ENCODE measurements at regions not wholly inside any gene's neighbourhood (a gene's known extent, or its start where the extent isn't known, plus 50 kb on each side); places are given as distances from the start of the nearest gene placed in this dataset.
"Not testable (repeated sequence)": the region's sequence is repeated elsewhere in the genome, so short reads cannot be mapped to it uniquely, and the experiment has no call there.

DNA sequence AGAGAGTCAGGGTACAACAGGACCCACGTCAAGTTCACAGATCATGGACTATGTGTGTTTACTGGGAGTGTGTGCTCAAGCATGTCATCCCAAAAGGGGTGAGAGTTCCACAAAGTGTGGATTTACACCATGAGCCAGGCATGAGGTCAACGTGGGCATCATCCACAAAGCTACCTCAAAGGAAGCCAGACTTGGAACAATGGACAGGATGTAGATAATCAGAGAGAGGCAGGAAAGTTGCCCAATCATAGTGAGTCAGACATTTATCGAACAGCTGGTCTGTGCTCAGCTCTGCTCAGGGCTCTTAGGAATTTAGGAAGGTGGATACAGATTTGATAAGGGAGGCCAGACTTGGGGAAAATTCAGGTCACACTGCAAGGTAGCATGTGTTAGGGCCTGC, 317.2 kb upstream of the CDYL start:
- DNase-seq (ENCODE audit: low spot score): peak; percentile 68

DNA sequence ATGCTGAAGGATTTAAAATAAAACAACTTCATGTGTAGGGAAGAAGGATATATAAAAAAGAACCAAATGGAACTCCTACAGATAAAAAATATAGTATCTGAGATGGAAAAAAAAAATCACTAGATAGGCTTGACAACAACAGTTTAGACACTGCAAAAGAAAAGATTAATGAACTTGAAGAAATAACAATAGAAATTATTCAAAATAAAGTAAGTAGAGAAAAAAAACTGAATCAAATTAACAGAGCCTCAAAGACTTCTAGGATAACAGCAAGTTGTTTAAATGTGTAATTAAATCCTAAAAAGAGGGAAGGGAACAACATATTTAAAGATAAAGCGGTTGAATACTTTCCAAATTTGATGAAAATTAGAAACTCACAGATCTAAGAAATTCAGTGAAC, 316.3 kb upstream of the ECI2 start:
- no peak for DNase-seq (ENCODE audit: low spot score)

DNA sequence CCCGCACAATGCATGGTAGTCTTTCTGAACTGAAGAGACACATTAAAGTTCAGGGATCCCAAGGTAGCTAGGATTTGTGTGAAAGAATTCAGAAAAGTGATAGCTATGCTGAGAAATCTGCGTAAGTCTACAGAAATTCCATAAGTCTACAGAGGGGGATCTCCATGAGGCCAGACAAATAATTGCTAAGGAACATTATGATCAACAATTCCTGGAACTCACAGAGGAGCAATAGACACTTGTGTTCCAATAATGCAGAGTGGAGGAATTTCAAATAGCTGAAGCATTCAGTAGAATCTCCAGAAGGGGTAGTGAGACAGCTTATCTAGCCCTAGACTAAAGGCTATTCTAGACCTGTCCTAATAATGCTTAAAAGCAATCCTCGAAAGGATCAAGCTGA, 315.7 kb upstream of the ECI2 start:
- DNase-seq (ENCODE audit: low spot score): no peak

DNA sequence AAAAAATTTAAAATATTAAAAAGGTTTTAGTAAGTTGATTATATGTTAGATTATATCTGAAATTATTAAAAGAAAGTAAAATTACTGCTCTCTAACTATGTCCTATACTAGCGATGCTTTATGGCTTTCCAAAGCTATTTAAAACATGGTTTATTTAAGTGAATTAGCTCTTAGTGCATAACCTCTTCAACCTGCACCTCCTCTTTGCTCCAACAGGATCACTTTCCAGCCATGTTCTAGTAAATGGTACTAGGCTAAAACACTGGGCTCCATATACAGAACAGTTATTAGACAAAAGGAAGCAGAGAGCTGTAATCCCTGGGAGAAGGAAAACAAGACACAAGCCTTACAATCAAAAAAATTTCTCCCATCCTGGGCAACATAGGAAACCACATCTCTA, 314.9 kb upstream of the ECI2 start:
- DNase-seq (ENCODE audit: low spot score): no peak

DNA sequence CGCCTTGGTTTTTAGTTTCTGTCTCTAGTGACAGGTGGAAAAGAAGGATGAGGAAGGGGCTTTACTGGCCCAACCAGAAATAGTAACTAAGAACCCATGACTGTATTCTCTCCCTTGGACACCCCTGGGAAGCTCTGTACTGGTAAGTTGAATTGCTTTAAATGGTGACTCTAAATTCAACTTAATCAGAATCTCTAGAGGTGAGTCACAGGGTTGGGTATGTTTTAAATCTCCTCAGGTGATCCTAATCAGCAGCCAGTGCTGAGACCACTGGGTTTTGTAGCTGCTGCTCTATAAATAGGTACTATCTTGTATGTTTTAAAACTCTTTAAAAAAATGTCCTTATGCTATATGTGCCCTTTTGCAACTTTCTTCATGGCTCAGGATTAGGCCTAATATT, 314.0 kb upstream of the ECI2 start:
- no peak for DNase-seq (ENCODE audit: low spot score)

DNA sequence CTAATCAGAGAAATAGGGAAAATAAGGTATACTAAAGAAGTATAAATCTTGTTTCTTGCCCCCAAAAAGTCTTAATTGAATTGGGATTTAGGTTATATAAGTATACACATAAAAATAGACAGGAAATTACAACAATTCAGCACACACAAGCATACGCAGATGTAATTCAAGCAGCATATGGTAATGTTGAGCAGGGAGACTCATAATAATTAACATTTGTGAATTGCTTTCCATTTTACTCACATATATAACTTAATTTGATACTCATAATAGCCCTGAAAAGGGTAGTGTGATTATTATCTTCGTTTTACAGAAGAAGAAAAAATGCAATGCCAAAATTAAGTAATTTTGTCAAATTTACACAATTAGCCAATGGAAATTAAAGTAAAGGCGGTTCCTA, 313.5 kb upstream of the ECI2 start:
- DNase-seq (ENCODE audit: low spot score): no peak

DNA sequence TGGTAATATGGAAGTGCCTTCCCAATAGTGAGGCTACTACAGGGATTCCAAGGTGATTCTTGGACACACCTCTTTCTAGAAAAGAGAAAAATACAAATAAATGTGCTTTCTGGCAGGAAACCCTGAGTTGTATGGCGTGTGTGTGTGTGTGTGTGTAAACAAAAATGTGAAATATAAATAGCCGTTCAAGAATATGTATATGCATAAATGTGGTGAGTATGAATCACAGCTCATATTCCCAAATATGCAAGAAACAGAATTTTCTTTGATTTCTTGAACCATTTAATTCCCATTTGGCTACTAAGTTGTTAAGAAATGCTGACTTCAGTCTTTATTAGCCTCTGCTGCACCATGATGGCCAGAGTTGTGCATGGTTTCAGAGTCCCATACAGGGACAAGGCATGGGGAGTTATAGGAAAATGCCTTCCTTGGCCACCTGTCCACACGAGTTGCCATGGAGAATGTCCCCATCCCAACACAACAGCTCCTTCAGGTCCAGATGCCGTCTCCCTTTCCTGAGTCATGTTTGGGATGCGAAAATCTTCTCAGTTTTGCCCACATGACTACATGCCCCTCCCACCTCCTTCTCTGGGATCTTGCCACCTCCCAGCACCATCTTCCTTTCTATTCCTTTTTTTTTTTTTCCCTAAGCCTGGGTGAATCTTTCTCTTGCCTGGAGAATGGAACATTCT, 312.4 kb upstream of the ECI2 start:
- DNase-seq (ENCODE audit: low spot score): no peak

DNA sequence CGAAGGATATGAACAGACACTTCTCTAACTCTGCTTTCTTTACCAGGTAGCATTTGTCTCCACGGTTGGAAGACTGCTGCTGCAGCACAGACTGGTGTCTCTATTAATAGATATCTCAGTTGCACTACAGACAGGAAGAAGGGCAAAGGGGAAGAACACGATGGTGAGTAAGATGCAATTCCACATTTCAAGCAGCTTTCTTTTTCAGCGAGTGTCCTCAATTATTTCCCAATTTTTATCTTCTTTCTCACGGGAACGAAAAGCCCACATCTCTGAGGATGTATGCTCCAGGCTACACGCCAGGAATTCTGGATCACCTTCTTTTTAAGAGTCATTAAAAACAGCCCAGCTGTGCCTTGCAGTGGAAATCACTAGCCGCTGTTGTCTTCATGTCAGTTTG, 311.6 kb upstream of the ECI2 start:
- DNase-seq (ENCODE audit: low spot score): no peak

DNA sequence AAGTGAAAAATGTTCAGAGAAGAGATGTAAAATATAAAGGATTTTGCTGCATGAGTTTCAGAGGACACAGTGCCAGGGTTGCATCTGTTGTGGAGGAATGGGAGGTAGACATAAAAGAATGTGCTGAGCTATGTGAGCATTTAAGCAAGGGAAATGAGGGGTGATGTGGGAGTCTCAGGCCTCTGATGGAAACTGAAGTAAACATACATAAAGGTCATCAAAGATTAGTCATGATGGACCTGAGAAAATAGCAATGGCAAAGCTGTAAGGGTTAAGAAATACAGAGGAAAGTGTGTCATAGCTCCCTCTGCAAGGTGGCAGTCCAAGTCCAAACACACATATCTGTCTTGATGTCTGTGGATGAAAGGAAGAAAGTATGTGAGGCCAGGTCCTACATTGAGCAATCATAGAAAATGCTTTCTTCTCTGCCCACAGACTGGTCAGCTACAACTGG, 306.6 kb upstream of the ECI2 start:
- DNase-seq (ENCODE audit: low spot score): peak; percentile 55

DNA sequence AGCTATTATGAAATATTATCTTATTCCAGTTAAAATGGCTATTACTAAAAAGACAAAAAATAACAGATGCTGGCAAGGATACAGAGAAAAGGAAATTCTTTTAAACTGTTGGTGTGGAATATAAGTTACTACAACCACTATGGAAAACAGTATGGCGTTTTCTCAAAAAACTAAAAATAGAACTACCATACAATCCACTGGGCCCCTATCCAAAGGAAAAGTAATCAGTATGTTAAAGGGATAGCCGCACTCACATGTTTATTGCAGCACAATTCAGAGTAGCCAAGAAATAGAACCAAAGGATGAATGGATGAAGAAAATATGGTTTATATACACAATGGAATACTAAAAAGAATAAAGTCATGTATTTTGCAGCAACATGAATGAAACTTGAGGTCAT, 303.8 kb upstream of the ECI2 start:
- DNase-seq (ENCODE audit: low spot score): no peak

DNA sequence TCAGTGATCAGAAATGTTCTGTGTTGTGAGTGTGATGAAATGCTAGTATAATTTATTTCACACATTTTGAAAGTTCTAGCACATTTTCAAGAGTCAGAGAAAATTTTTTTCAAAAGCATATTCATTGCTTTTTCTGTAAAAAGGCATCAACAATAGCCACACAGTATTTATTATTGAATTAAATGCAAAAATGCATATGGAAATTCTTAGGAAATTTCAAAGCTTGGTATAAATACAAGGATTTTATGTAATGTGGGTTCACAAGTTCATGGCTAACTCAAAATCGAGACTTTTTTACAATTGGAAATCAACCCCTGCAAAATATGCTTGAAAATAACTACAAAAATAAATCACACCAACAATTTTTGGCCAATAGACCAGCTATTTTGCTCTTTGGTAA, 302.0 kb upstream of the ECI2 start:
- DNase-seq (ENCODE audit: low spot score): no peak

DNA sequence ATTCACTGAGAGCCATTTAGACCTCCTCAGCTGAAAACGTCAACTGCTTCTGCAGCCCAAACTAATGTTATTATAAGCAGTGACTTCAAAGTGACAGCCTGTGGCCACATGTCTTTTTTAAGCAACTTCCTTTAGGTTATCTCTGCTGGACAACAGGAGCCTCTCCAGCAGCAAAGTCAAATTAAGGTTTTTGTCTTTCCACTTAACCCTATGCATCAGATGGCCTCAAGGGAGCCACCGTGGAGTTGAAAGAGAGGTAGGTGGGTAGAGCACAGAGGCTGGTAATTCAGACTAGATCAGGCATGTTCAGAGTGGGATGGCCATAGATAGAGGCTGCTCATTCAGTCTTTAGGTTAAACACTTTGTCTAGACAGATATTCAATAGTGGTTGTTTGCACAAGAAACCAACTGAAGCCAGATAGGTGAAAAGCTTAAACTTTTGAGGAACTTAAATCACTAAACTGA, 300.6 kb upstream of the ECI2 start:
- no peak for DNase-seq (ENCODE audit: low spot score)

DNA sequence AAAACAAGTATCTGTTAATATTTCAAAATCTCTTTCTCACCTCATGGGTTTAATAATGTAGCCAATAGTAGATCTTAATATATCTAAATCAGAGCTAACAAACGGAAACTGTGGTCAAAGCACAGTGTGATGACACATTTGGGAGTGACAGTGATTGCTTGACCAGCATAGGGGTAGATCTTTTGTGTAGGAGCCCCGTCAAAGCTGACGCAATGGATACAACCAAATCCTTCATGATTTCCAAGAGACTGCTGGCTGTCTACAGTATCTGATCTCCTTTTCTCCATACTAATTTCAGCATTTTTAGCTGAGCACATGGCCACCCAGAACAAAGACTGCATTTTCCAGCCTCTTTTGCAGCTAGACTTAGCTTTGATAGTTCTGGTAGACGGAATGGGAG, 299.3 kb upstream of the ECI2 start:
- DNase-seq (ENCODE audit: low spot score): no peak

DNA sequence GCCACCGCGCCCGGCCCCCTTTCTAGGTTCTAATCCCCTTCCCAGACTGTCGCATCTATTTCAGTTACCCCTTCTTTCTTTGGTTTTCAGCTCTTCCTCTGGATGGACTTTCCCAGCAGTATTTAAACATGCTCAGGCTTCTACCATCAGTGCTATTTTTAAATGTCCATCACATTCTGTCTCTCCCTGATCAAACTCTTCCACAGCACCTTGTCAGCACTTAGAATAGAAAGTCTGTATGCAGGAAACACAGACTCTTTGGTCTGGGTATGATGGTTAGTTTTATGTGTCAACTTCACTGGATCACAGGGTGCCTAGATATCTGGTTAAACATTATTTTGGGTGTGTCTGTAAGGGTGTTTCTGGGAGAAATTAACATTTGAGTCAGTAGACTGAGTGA, 297.8 kb upstream of the ECI2 start:
- no peak for DNase-seq (ENCODE audit: low spot score)

DNA sequence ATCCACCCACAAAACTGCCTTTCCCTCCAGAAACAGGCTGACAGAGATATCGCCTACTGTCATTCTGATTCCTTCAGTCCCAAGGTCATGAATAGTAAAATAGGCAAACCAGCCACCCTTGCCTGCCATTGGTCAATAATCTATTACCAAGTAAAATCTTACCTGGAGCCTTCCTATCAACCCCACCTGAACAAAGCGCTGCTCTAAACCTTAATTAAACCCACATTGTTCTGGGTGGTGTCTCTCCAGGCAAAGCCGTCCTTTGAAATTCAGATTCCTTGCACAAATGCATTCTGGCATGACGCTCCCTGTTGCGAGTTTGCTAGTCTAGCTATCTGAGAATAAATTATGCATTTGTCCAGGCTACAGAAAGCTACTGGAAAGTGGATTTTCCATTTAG, 291.6 kb upstream of the ECI2 start:
- DNase-seq (ENCODE audit: low spot score): no peak

DNA sequence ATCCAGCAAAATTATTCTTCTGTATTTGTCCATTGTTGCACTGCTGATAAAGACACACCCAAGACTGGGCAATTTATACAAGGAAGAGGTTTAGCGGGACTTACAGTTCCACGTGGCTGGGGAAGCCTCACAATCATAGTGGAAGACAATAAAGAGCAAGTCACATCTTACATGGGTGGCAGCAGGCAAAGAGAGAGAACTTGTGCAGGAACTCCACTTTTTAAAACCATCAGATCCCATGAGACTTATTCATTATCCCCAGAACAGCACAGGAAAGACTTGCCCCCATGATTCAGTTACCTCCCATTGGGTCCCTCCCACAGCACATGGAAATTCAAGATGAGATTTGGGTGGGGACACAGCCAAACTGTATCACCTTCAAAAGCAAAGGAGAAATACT, 286.5 kb upstream of the ECI2 start:
- no peak for DNase-seq (ENCODE audit: low spot score)

DNA sequence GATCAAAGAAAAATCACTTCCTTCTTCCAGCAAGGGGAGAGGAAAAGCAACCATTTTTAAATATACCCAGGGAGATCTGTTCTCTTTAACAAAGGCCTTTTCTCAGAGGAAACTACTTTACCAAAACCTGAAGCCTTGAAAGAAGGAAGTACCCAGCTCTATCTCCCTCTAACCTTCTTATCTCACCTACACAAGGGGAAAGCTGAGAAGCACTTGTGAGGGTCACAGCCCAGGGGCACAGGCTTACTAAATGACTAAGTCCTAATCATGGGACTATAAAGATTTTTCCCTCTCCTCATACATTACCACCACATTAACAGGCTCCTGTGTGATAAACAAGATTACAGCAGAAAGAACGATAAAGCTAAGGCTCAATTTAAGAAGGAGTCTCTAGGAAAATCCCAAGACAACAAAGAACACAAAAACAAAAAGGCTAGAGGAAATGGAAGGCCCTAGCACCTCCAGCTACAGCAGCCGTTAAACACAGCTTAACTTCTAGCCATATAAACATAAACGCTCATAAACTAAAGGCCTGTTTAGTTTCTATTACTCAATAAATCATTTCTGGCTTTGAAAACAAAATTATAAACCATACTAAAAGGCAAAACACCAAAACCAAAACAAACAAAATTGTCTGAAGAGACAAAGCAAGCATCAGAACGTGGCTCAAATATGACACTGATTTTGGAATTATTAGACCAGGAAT, 284.9 kb upstream of the ECI2 start:
- no peak for DNase-seq (ENCODE audit: low spot score)

DNA sequence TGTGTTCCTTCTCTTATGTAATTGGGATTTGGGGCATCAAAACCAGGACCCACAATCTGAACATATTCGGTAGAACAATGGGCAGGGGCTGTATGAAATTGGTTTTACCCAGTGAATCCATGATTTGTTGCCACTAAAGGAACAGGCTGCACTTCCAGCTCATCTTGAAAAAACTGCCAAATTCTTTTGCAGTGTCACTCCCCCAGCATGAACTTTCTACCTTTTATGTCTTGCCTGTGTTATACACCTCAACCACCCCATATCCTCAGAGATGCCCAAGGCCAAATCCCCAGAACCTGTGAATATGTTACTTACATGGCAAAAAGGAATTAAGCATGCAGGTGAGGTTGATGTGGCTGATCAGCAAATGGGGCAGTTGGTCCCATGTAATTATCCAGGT, 280.2 kb upstream of the ECI2 start:
- no peak for DNase-seq (ENCODE audit: low spot score)

DNA sequence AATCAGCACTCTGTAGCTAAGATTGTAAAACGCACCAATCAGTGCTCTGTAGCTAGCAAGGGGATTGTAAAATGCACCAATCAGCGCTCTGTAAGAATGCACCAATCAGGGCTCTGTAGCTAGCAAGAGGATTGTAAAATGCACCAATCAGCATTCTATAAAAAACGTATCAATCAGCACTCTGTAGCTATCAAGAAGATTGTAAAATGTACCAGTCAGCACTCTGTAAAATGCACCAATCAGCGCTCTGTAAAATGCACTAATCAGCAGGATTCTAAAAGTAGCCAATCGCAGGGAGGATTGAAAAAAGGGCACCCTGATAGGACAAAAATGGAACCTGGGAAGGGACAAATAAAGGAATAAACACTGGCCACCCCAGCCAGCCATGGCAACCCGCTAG, 278.7 kb upstream of the ECI2 start:
- DNase-seq (ENCODE audit: low spot score): not testable (repeated sequence)

DNA sequence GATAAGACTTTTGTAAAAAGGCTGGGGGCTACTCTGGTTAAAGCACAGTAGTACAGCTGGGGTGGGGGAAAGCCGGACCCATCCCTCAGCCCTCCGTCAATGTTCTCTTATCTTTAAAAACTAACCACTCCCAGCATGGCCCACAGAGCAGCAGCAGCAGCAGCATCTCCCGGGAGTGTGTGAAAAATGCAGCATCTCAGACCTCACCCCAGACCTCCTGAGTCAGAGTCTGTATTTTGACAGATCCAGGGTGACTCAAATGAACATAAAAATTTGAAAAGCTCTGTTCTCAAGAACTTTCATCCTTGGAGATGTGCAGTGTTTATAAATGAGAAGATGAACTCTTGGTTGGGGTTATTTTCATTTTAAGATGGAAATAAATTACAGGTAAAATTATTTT, 277.7 kb upstream of the ECI2 start:
- no peak for DNase-seq (ENCODE audit: low spot score)

DNA sequence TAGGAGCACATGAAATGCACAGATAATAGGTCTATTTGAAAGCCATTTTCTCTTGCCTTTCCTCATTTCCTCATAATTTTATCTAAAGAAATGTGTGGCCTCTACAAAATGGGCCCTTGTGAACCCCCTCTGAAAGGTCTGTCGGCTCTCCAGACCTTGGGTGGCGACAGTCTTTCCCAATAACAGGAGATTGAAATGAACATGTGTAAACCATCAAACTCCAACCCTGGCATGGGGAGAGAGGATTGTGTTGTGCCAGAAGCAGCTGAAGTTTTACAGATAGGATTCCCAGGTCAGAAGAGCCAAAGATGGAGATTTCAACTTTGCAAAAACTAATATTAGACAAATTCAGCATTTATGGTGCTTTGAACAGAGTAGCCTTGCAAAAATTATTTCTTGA, 277.1 kb upstream of the ECI2 start:
- DNase-seq (ENCODE audit: low spot score): no peak

DNA sequence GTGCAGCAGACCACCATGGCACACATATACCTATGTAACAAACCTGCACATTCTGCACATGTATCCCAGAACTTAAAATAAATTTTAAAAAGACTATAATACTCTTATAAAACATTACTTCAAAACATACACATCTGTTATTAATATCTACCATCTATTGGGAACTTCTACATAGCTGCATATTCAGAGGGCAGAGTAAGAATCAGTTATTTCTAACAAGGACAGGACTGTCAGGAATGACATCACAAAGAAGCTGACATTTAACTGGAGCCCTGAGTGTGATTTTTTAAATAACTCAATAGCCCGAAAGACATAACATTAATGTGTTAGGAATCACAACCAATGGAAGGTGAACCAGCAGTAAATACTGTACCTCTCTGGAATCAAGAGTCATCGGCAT, 276.7 kb upstream of the ECI2 start:
- no peak for DNase-seq (ENCODE audit: low spot score)

DNA sequence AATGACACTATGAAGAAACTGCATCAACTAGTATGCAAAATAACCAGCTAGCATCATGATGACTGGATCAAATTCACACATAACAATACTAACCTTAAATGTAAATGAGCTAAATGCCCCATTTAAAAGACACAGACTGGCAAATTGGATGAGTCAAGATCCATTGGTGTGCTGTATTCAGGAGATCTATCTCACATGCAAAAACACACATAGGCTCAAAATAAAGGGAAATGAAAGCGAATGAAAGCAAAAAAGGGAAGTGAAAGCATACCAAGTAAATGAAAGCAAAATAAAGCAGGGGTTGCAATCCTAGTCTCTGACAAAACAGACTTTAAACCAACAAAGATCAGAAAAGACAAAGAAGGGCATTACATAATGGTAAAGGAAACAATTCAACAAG, 272.3 kb upstream of the ECI2 start:
- DNase-seq (ENCODE audit: low spot score): not testable (repeated sequence)

DNA sequence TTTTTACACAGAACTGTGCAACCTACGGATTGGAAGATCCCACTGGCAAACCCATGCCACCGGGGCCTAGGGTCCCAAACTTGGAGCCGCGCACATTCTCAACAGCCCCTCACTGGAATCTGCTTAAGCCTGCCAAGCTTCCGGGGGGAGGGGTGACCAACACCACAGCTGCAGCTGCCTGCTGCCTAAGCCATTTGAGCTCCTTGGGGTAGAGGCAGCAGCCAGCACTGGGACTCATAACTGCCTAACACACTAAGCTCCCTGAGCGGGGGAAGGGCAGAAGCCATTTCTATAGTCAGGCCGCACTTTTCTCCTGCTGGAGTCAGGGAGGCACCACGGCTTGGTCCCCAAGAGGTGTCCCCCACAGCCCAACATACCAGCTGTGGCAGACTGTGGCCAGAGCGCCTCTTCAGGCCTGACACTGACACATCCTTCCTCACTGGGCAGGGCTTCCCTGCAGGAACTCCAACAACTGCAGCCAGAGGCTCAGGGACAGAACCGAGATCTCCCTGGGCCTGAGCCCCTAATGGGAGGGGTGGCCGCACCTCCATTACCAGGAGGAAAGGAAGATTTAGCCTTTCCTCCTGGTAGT, 270.3 kb upstream of the ECI2 start:
- DNase-seq (ENCODE audit: low spot score): no peak

Data from kidney tubule cell (primary cell).